ENCODE measurements at regions not wholly inside any gene's neighbourhood (a gene's known extent, or its start where the extent isn't known, plus 50 kb on each side); places are given as distances from the start of the nearest gene placed in this dataset.

DNA sequence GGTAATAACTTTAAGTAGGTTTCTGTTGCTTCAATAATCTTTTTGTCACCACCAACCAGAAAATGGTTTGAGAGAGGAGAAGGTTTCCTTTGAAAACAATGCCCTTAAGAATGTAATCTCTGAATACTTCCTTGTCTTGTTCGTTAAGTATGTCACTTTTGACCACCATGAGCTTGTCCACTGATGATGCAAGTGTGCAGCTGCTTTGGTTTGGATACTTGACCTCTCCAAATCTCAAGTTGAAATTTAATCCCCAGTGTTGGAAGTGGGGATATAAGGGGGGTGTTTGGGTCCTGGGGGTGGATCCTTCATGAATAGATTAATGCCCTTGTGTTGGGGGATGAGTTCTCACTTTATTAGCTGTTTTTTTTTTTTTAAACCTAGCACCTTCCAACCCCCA lies 985.4 kb downstream of the EPHA7 start (continued):
- no peak for TF ChIP-seq SIRT6 (IDR thresholded peaks at IDR 0.05; ENCODE audit: low read length)
- TF ChIP-seq, protein P1, sequence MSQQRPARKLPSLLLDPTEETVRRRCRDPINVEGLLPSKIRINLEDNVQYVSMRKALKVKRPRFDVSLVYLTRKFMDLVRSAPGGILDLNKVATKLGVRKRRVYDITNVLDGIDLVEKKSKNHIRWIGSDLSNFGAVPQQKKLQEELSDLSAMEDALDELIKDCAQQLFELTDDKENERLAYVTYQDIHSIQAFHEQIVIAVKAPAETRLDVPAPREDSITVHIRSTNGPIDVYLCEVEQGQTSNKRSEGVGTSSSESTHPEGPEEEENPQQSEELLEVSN (IDR thresholded peaks at IDR 0.05): no peak
- no peak for TF ChIP-seq ATF3 (IDR thresholded peaks at IDR 0.05; ENCODE audit: insufficient read depth, low read depth, low read length)

Data from H1 (cell line).